A549 (cell line): ENCODE measurements at regions not wholly inside any gene's neighbourhood (a gene's known extent, or its start where the extent isn't known, plus 50 kb on each side); places are given as distances from the start of the nearest gene placed in this dataset.

Source experiments
- ATAC-seq, 2 experiments: fragments of 200-7000 bp in 1 of 2; fragments of >200 bp in 1 of 2; cut with Nextera tagmentation in 1 of 2; cut with Tn5 transposase in 1 of 2; 3 replicates each; pipeline versions ENCODE4 v1.8.0 to v1.9.1; 2018 to 2020; ENCODE audit warnings: mild to moderate bottlenecking in 1 of 2, moderate library complexity in 1 of 2
- CTCF ChIA-PET: fragments of 300-600 bp; sonication (Branson Sonifier 250); formaldehyde crosslinking; extraction: SDS; loops from one replicate; lab custom pipeline; 2021; ENCODE audit warnings: antibody characterized with exemption, inconsistent platforms; lab: Yijun Ruan, JAX
- POLR2A ChIA-PET: fragments of 350-600 bp; formaldehyde crosslinking; extraction: SDS; loops from one replicate; lab custom pipeline; 2021; ENCODE audit warnings: antibody characterized with exemption, inconsistent platforms; lab: Yijun Ruan, JAX
- DNase-seq, 2 experiments: peaks; one replicate each; pipeline versions ENCODE4 v3.0.0 to v3.0.0-alpha.2; 2011 to 2016; ENCODE audit warnings: low read depth in 1 of 2, low spot score in 1 of 2
- FAIRE-seq: peaks from 2 replicates; lab custom pipeline; 2011; peaks lifted over from hg19 to GRCh38; lab: Jason Lieb, UNC
- H3K27ac ChIP-seq, 2 experiments: fragments of >200 bp; sonication (Bioruptor Twin); formaldehyde crosslinking; 3 replicates each; pipeline ENCODE4 v1.5.1; 2016 to 2017
- H3K4me1 ChIP-seq: fragments of >200 bp; sonication (Bioruptor Twin); formaldehyde crosslinking; 3 replicates; pipeline ENCODE4 v1.6.1; 2016
- H3K4me2 ChIP-seq: fragments of >200 bp; sonication (Bioruptor Twin); formaldehyde crosslinking; 3 replicates; pipeline ENCODE4 v1.6.1; 2016
- H3K4me3 ChIP-seq: fragments of >200 bp; sonication (Bioruptor Twin); formaldehyde crosslinking; 3 replicates; pipeline ENCODE4 v1.5.1; 2016
- H3K9me3 ChIP-seq: fragments of >200 bp; sonication (Bioruptor Twin); formaldehyde crosslinking; 3 replicates; pipeline ENCODE4 v1.6.1; 2016
- BHLHE40 ChIP-seq: IDR thresholded peaks from 2 replicates; pipeline ENCODE4 v1.6.1; 2012; ENCODE audit warnings: low read depth, low read length, inconsistent platforms
- CEBPB ChIP-seq, 2 experiments: fragments of >200 bp in 1 of 2; sonication (Bioruptor Twin) in 1 of 2; formaldehyde crosslinking in 1 of 2; IDR thresholded peaks; 2 replicates each; pipeline ENCODE4 v1.6.1; 2012 to 2016
- CHD2 ChIP-seq: fragments of 150-350 bp; IDR thresholded peaks from 2 replicates; pipeline ENCODE4 v1.6.1; 2014; ENCODE audit warnings: low read length; ENCODE audit not compliant: partially characterized antibody
- EHMT2 ChIP-seq: fragments of 200-600 bp; sonication (generic); IDR thresholded peaks from 2 replicates; pipeline ENCODE4 v1.6.1; 2016; ENCODE audit warnings: antibody characterized with exemption, low read depth, mild to moderate bottlenecking, moderate library complexity
- ESRRA ChIP-seq: fragments of 150-350 bp; IDR thresholded peaks from 2 replicates; pipeline ENCODE4 v1.6.1; 2014; ENCODE audit warnings: mild to moderate bottlenecking, low read length, borderline replicate concordance
- FOSB ChIP-seq: fragments of 250-450 bp; sonication (Bioruptor Pico); IDR thresholded peaks from 2 replicates; pipeline ENCODE4 v1.5.0; 2020; ENCODE audit warnings: mild to moderate bottlenecking, moderate library complexity
- FOXS1 ChIP-seq: fragments of 250-450 bp; sonication (Bioruptor Pico); IDR thresholded peaks from 2 replicates; pipeline ENCODE4 v1.5.0; 2020; ENCODE audit warnings: mild to moderate bottlenecking, moderate library complexity
- GATA3 ChIP-seq: IDR thresholded peaks from 2 replicates; pipeline ENCODE4 v1.6.1; 2012; ENCODE audit warnings: borderline replicate concordance
- HDAC2 ChIP-seq: fragments of 200-600 bp; sonication (generic); IDR thresholded peaks from 2 replicates; pipeline ENCODE4 v1.6.1; 2016
- JUNB ChIP-seq: fragments of >200 bp; sonication (Bioruptor Twin); formaldehyde crosslinking; IDR thresholded peaks from 2 replicates; pipeline ENCODE4 v1.6.1; 2016
- KDM5A ChIP-seq: fragments of 200-600 bp; sonication (generic); IDR thresholded peaks from 2 replicates; pipeline ENCODE4 v1.6.1; 2016; ENCODE audit warnings: antibody characterized with exemption, mild to moderate bottlenecking
- MAZ ChIP-seq: fragments of 150-350 bp; IDR thresholded peaks from 2 replicates; pipeline ENCODE4 v1.6.1; 2014; ENCODE audit warnings: antibody characterized with exemption, low read depth, low read length, borderline replicate concordance
- NFE2L2 ChIP-seq: fragments of 150-350 bp; conservative IDR thresholded peaks from 2 replicates; pipeline ENCODE4 v1.6.1; 2014; ENCODE audit warnings: low read length
- POLR2A ChIP-seq: IDR thresholded peaks from 2 replicates; pipeline ENCODE4 v1.6.1; 2012; ENCODE audit warnings: mild to moderate bottlenecking, low read length
- POLR2AphosphoS2 ChIP-seq: conservative IDR thresholded peaks from 2 replicates; pipeline ENCODE4 v1.6.1; 2012; ENCODE audit warnings: low read length, improper control_type of control experiment, inconsistent platforms
- RARB ChIP-seq: fragments of 250-450 bp; sonication (Bioruptor Pico); IDR thresholded peaks from 2 replicates; pipeline ENCODE4 v1.8.0; 2021; ENCODE audit warnings: mild to moderate bottlenecking, moderate library complexity
- ZC3H11A ChIP-seq: fragments of 450-650 bp; IDR thresholded peaks from 2 replicates; pipeline ENCODE4 v1.6.1; 2014; ENCODE audit warnings: antibody characterized with exemption, mild to moderate bottlenecking
- WGBS: methylation state at CpG from one replicate; pipeline ENCODE4 v1.1.6; 2017; ENCODE audit errors: missing lambda C conversion rate; 5-methylcytosine and 5-hydroxymethylcytosine counted together
- TF ChIP-seq, protein P1 (sequence below): fragments of >200 bp; sonication (Bioruptor Twin); formaldehyde crosslinking; IDR thresholded peaks from 2 replicates; pipeline ENCODE4 v1.6.1; 2016
- TF ChIP-seq, protein P2 (sequence below): fragments of 450-650 bp; IDR thresholded peaks from 2 replicates; pipeline ENCODE4 v1.6.1; 2014; ENCODE audit warnings: antibody characterized with exemption
- TF ChIP-seq, protein P3 (sequence below): fragments of >200 bp; sonication (Bioruptor Twin); formaldehyde crosslinking; IDR thresholded peaks from 3 replicates; pipeline ENCODE4 v1.5.1; 2016
- TF ChIP-seq, protein P4 (sequence below): fragments of 200-600 bp; sonication (generic); IDR thresholded peaks from 2 replicates; pipeline ENCODE4 v1.6.1; 2016; ENCODE audit warnings: antibody characterized with exemption, mild to moderate bottlenecking, moderate library complexity

DNA sequence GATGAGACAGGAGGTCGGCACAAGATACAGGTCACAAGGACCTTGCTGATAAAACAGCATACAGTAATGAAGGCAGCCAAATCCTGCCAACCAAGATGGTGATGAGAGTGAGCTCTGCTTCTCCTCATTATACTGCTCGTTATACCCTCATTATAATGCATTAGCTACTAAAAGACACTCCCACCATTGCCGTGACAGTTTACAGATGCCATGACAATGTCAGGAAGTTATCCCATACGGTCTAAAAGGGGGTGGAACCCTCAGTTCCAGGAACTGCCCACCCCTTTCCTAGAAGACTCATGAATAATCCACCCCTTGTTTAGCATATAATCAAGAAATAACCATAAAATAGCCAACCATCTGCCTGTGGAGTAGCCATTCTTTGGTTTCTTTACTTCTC lies 224.2 kb downstream of the RBM43 start:
- Histone ChIP-seq H3K27ac (no peak overlapping the region), H3K4me1 (no peaks in the 10 kb centered on the region), H3K4me2 (no peak overlapping the region), H3K9me3 (no peaks in the 10 kb centered on the region), H3K4me3 (no peak overlapping the region)
- ChIA-PET POLR2A (no interaction called here), CTCF (interaction anchor here (1.1 kb wide), 1 partner anchor 14 kb away, joined by 4 read pairs; no protein-coding TSS in a partner anchor)
- ATAC-seq, result no peak
- no peak for FAIRE-seq
- no peak for TF ChIP-seq ZC3H11A
- TF ChIP-seq CEBPB (IDR thresholded peaks at IDR 0.05), result no peak
- TF ChIP-seq BHLHE40, result no peak
- no peak for TF ChIP-seq FOXS1
- no peak for TF ChIP-seq CHD2
- no peak for TF ChIP-seq POLR2AphosphoS2
- no peak for TF ChIP-seq MAZ
- no peak for TF ChIP-seq NFE2L2
- TF ChIP-seq, protein P1, sequence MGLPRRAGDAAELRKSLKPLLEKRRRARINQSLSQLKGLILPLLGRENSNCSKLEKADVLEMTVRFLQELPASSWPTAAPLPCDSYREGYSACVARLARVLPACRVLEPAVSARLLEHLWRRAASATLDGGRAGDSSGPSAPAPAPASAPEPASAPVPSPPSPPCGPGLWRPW, result no peak
- no peak for TF ChIP-seq ESRRA
- no peak for TF ChIP-seq POLR2A
- TF ChIP-seq, protein P2, sequence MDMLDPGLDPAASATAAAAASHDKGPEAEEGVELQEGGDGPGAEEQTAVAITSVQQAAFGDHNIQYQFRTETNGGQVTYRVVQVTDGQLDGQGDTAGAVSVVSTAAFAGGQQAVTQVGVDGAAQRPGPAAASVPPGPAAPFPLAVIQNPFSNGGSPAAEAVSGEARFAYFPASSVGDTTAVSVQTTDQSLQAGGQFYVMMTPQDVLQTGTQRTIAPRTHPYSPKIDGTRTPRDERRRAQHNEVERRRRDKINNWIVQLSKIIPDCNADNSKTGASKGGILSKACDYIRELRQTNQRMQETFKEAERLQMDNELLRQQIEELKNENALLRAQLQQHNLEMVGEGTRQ, result no peak
- no peak for TF ChIP-seq GATA3
- TF ChIP-seq FOSB (CRISPR knock-in tag), result no peak
- DNase-seq, result no peak
- WGBS, result 27% methylated on average over 4 of the region's 4 CpGs

DNA sequence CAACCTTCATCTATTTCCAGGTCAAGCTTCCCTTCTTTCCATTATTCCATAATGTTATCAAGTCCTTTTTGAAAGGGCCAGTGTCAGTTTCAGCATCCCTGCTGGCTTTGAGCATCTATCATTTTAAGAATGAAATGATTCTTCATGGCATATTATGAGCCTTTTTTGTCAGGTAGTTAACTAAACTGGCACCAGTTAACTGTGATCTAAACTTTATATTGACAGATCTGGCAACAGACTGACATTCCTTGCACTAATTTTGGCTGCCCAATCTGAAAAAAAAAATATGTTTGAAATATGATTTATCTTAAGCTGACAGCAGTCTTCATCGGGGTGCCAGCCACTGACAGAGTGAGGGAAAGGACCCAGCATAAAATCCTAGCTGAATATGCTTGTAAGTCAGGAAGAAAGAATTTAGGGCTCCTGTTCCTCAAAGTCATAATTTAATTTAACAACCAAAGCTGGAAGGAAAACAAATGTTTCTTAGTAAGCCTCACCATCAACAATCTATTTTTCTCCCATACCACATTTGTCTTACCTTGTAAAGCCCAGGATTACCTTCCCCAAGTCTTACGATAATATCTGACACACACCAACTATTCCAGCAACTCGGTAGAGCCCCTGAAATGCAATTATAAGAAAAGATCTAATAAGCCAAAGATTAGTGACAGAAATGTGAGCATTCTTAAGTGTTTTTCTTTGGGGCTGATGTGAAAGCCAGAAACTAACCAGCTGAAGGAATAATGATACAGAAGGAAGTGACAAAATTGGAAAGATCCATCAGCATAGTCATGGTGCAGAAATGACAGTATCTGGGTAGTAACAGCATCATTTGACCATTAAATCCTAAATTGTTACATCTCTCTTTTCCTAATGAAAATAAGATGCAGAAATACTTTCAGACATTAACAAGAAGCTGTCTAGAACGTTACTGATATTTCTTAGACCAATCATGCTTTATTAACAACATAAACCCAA lies 228.1 kb downstream of the RBM43 start:
- Histone ChIP-seq H3K4me3 (no peak overlapping the region), H3K4me2 (no peak overlapping the region), H3K4me1 (no peaks in the 10 kb centered on the region)
- POLR2A ChIA-PET, result no interaction called here
- CTCF ChIA-PET, result interaction anchor here (1.3 to 3.1 kb wide), 3 partner anchors 15 to 96 kb away, joined by 4 to 15 read pairs (median 4); no protein-coding TSS in a partner anchor
- TF ChIP-seq HDAC2 (no peak), RARB (CRISPR knock-in tag) (no peak), POLR2AphosphoS2 (no peak), KDM5A (no peak), CHD2 (no peak), JUNB (no peak), EHMT2 (no peak)
- TF ChIP-seq, protein P3, sequence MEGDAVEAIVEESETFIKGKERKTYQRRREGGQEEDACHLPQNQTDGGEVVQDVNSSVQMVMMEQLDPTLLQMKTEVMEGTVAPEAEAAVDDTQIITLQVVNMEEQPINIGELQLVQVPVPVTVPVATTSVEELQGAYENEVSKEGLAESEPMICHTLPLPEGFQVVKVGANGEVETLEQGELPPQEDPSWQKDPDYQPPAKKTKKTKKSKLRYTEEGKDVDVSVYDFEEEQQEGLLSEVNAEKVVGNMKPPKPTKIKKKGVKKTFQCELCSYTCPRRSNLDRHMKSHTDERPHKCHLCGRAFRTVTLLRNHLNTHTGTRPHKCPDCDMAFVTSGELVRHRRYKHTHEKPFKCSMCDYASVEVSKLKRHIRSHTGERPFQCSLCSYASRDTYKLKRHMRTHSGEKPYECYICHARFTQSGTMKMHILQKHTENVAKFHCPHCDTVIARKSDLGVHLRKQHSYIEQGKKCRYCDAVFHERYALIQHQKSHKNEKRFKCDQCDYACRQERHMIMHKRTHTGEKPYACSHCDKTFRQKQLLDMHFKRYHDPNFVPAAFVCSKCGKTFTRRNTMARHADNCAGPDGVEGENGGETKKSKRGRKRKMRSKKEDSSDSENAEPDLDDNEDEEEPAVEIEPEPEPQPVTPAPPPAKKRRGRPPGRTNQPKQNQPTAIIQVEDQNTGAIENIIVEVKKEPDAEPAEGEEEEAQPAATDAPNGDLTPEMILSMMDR, result no peak
- TF ChIP-seq, protein P4, sequence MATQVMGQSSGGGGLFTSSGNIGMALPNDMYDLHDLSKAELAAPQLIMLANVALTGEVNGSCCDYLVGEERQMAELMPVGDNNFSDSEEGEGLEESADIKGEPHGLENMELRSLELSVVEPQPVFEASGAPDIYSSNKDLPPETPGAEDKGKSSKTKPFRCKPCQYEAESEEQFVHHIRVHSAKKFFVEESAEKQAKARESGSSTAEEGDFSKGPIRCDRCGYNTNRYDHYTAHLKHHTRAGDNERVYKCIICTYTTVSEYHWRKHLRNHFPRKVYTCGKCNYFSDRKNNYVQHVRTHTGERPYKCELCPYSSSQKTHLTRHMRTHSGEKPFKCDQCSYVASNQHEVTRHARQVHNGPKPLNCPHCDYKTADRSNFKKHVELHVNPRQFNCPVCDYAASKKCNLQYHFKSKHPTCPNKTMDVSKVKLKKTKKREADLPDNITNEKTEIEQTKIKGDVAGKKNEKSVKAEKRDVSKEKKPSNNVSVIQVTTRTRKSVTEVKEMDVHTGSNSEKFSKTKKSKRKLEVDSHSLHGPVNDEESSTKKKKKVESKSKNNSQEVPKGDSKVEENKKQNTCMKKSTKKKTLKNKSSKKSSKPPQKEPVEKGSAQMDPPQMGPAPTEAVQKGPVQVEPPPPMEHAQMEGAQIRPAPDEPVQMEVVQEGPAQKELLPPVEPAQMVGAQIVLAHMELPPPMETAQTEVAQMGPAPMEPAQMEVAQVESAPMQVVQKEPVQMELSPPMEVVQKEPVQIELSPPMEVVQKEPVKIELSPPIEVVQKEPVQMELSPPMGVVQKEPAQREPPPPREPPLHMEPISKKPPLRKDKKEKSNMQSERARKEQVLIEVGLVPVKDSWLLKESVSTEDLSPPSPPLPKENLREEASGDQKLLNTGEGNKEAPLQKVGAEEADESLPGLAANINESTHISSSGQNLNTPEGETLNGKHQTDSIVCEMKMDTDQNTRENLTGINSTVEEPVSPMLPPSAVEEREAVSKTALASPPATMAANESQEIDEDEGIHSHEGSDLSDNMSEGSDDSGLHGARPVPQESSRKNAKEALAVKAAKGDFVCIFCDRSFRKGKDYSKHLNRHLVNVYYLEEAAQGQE, result no peak
- TF ChIP-seq, all 56 proteins: peak for 0
- WGBS, result 5% methylated on average over 4 of the region's 4 CpGs
- Histone ChIP-seq H3K27ac (no peak overlapping the region), H3K9me3 (no peaks in the 10 kb centered on the region)
- no peak for ATAC-seq
- no peak for DNase-seq
- FAIRE-seq, result no peak
